GM19025 (cell line): ENCODE measurements at regions not wholly inside any gene's neighbourhood (a gene's known extent, or its start where the extent isn't known, plus 50 kb on each side); places are given as distances from the start of the nearest gene placed in this dataset.

Experiments
- ATAC-seq: cut with Tn5 transposase; IDR thresholded peaks from one replicate; pipeline ENCODE4 v1.9.1; 2021; ENCODE audit warnings: mild to moderate bottlenecking, low read depth, moderate library complexity; ENCODE audit not compliant: unreplicated experiment

DNA sequence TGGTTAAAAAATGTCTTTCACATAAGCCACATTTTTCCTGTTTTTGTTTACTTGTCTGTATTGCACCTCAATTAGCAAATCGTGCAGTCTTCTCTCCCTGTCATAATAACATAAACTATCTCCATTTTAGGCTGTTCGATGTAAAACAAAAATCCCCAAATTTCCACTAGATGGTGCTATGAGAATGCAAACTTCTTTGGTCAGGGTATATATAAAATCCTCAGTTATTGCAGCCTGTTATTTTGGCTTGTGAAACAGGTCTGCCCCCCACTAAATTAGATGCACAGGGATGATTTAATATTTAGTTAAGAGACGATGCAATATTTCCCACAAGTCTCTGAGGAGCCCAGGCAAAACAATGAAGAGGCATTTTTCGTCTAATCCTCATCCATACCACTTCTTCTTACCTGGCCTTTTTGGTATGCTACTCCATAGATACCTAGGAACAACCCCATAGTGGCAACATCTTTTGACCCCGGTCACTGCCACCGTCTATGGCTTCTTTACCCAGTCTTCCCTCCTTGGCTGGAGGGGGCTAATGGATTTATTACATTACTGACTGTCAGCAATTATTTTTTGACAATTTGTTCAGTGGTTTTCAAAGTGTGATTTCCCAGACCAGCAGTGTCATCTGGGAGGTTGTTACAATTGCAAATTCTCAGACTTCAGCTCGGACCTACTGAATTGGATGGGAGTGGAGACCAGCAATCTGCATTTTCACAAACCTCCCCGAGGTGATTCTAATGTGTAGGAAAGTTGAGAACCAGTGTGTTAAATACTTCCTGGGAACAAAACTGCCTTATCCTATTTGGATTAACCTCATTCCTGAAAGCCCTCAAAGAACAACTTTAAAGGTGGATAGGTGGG, 117.4 kb upstream of the CWC22 start:
- no peak for ATAC-seq

DNA sequence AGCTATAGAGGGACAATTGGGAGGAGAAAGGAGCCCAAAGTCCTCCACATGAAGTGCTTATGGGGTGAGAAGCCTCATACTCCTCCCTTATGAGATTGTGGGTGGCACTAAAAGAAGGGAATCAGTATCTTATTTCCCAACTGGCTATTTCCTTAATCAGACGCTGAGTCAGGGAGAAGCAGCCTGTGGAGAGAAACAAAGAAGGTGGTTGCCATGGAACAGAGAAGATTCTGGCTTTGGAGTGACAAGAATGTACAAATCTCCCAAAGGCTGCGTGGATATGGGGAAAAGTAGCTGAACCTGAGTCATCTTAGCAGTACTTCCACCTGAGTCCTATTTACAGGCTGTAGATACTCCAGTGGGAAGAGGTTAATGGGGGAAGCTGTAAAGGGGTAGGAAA, 115.8 kb upstream of the CWC22 start:
- no peak for ATAC-seq

DNA sequence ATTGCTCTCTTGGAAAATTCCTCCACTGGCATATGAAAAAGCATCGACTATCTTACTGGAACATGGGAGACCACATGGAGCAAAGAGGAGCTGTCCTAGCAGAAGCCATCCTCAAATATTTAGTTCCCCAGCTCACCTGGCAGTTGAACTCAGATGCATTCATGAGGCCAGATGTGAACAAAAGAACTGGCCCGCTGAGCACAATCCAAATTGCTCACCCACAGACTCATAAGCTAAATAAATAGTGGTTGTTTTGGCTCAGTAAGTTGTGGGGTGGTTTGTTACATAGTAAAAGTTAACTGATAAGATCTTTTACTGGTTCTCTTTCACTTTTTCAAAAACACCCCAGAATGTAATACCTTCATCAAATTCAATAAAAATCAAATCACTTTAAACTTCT, 108.6 kb upstream of the CWC22 start:
- no peak for ATAC-seq

DNA sequence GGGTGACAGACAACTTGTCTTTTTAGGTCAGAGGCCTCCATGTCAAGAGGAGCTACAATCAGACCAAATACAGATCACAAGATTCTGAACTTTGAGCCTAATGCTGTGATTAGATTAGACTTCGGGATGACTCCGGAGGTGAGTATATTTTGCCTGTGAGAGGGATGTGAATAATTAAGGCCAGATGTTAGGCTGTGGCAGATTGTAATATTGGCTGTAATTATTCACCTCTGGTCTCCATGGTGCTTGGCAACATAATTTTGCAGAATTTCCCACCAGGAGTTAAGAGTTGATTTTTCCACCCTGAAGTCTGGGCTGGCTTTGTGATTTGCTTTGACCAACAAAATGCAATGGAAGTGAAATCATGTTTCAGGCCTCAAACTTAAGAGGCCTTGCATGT, 108.2 kb upstream of the CWC22 start:
- ATAC-seq: no peak

DNA sequence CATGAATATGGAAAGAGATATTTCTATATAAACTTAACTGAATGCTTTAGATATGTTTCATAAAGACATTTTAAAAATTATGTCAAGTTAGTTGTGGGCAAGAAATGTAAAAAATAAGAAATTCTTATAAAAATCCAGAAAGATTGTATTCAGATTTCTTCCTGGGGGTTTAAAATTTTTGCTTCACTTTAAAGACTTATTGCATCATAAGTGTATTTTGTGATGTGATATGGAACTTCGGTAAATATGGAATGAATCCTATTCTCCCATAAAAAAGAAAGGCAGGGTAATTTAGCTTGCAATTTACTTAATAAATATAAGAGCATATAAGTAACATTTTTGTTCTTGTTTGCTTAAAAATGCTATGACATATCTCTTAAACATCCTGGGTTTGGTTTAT, 104.8 kb upstream of the CWC22 start:
- ATAC-seq: no peak

DNA sequence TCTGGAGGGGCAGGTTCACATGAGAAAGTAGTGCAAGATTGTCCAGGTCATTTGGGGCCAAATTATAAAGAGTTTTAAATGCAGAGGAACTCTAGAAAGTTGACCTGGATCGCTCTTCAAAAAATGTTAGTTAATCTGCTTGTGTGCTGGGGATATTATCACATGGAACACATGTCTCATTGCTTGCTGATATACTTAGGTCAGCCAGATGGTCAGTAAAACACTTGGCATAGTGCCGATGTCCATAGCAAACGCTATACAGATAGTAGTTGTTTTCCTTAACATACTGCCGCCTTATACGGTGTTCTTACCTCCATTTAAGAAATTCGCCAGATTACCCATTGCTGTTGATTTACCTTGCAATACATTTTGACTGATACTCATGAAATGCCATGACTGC, 103.4 kb upstream of the CWC22 start:
- no peak for ATAC-seq

DNA sequence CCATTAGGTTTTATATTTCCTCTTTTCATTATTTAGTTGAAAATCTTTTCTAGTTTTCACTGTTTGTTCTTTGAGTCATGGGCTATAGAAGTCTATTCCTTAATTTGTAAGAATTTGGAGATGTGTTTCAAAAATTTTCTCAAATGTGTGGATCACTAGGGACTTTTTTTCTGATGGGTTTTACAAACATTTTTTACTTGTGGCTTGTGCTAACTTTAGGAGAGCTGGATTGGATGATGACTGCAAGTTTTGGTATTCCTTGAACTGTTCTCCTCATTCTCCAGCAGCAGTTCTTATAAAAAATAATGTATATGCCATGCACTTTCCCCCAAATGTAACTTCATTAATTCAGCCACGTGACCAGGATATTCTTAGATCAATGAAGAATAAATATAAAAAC, 94.7 kb upstream of the CWC22 start:
- ATAC-seq: no peak

DNA sequence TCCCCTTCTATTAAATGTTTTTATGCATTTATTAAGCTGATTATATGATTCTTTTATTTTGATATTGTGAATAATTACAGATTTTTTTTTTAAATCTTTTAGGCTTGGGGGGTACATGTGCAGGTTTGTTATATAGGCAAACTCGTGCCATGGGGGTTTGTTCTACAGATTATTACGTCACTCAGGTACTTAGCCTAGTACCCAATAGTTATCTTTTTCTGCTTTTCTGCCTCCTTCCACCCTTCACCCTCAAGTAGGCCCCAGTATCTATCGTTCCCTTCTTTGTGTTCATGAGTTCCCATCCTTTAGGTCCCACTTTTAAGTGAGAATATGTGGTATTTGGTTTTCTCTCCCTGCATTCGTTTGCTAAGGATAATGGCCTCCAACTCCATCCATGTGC, 92.2 kb upstream of the CWC22 start:
- ATAC-seq: no peak

DNA sequence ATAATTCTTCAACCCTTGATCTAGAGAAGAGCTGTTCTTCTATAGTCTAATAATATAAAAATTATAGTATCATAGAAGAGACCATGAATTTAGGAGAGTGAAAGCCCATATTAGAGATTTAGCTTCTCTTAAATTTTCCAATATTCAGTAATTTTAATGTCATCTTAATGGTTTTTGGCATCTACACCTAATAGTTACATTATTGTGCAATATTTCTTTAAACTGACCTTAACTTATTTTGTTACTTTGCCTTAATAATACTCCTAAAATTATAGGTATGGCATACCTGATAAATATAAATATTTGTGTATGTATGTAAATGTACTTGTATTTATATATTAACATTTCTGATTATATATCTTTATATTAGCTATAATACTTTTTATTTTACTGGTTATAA, 78.0 kb upstream of the CWC22 start:
- ATAC-seq: no peak

DNA sequence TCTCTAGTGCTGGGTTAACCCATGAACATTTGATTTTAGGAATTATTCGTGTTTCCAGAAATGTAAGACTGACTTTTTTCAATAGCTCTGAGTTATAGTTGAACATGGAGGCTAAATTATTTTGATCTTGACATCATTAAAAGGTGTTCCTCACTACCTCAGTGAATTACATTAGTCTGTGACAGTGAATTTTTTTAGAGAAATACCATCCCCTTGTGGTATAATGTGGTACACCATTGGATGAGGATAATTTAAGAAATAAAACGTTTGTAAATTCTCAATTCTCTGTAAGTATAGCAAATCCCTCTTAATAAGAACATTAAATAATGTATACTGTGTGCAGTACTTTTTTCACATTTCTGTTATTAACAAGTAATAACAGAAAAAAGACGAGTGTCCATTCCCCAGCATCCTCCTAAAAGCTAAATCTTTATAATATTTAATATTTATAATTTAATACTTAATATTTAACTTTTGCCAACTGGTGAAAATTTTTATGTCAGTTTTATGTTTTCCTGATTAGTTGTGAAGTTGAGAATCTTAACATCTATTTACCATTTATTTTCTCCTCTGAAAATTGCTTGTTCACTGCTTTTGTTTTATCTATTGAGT, 70.3 kb upstream of the CWC22 start:
- ATAC-seq: no peak

DNA sequence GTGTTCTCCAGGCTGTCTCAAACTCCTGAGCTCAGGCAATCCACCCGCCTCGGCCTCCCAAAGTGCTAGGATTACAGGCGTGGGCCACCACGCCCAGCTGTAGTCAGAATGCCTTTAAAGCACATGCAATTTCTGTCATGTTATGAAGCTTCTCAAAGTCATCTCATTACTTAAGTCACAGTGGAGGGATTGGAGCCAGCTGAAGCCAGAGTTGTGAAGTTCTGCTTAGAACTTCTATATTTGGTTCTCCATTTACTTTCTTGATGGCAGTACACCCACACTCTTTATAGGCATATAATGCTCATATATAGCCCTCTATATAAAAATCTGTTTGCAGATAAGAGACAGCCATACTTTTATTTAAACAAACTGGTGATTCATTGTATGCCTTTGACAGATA, 68.8 kb upstream of the CWC22 start:
- no peak for ATAC-seq

DNA sequence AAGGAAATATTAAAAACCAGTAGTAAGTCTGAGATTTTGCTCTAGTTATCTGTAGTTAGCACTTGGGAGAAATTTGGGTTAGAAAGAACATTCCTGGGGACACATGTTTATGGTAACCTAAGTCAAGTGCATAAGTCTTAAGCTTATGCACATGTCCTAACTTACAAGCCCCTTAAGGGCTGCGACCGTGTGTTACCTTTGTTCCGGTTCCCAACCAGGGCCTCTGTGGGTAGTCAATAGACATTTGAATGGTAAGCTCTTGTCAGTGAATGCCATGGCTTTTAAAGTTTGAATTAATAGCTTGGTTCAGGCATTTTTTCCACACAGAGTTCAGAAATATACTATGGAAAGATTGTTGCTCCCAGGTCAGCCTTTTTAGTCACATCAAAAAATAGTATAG, 64.7 kb upstream of the CWC22 start:
- ATAC-seq: no peak

DNA sequence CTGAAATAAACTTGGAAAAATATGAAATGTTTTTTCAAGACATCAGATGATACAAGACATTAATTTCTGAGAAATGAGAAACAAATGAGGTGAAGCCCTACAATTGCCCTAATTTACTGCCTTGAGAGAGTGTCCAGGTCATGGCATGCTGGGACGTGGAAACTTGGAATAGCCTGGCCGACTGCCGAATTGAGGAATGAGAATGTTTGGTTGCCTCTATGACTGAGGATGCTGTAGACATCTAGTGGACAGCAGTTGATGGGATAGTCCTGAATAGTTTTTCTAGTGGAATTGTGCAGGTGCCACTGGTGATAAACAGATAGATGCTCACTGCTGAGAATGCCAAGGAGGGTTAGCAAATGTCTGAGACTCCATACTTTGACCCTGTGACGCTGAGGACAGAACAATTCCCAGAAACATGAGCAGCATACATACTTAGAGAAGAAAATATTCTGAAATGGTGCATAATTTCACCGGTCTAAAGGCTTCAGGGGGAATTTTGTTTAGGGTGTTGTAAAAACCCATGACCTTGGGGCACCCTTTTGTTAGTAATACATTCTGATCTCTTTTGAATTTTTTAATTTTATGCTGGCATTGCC, 56.5 kb upstream of the CWC22 start:
- ATAC-seq: no peak

DNA sequence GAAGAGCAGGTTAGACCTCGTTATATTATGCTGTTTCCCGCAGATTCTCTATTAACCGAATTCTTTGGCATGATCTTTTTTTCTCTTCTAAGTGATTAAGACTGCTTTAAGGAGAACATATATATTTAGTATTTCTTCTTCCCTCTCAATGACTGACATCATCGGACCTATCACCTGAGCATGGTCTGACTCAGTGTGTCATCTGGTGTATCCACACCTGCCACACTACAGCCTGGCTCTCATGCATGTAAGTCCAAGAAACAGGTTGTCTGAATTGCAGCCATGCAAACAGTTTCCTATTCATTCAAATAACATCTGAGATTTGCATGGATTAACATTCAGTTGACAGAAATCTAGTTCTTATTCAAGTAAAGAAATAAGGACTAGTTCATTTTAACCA, 55.1 kb upstream of the CWC22 start:
- no peak for ATAC-seq

DNA sequence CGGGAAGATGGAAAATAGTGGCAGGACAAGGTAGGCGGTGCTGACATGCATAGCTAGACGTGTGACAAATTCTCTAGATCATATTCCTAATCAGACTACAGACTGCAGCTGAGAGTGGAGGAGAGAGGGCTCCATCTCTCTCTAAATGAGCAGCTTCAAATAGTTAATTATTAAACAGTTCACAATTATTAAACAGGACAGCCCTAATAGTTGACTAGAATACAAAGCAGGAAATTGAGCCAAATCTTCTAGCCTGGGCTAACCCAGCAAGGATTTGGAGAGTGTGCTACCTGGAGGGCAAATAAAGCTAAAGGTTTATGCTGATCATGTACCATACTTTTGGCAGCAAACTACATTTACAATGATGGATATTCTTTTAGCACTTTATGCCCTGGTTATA, 54.4 kb upstream of the CWC22 start:
- ATAC-seq: no peak

DNA sequence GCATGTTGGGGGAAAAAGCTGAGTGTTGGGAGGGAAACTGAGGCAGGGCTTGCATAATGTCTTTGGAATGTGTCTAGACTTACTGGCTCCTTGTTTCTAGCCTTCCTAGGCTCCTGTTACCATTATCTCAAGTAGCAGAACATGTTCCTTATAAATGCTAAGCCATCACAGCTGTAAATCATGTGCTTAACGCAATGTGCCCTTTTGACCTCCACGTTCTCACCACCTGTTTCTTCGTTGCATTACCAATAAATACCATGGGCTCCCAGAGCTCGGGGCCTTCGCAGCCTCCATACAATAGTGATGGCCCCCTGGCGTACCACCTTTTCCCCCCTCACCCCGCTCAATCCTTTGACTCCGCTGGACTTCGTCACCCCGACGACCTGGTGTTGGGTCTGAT, 54.0 kb upstream of the CWC22 start:
- no peak for ATAC-seq

DNA sequence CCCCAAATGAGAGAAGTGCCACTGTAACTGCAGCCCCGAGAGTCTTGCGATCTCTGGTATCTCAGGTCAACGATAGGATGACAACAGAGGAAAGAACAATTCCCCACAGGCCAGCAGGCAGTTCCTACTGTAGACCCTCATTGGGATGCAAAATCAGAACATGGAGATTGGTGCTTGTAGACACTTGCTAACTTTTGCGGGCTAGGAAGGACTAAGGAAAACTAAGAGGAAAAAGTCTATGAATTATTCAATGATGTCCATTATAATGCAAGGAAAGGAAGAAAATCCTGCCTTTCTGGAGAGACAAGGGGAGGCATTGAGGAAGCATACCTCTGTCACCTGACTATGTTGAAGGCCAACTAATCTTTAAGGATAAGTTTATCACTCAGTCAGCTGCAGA, 51.9 kb upstream of the CWC22 start:
- no peak for ATAC-seq

DNA sequence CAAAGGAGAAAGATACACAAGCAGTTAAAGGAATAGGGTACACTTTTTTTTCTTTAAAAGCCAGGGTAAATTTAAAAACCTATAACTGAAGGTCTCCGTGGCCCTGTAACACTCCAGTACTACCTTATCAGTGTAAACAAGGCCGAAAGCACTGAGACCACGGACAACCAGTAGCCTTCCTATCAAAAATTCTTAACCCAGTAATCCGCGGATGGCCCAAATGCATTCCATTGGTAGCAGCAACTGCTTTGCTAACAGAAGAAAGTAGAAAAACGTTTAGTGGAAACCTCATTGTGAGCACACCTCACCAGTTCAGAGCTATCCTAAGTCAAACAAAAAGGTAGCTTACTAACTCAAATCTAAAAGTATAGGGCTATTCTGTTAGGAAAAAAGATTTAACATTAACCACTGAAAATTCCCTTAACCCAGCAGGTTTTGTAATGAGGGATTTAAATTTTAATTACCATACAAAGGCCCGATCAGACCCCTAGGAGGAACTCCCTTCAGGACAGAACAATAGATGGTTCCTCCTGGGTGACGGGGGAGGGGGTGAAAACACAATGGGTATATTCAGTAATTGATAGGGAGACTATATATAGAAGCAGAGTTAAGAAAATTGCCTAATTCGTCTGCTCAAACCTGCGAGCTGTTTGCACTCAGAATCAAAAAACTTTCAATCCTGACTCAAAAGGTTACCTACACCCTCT, 50.8 kb upstream of the CWC22 start:
- ATAC-seq: no peak
